Endothelial cell (in vitro differentiated cells): ENCODE measurements at regions not wholly inside any gene's neighbourhood (a gene's known extent, or its start where the extent isn't known, plus 50 kb on each side); places are given as distances from the start of the nearest gene placed in this dataset.

Experiments
- DNase-seq: peaks from one replicate; pipeline ENCODE4 v3.0.0; 2021; ENCODE audit warnings: low spot score
- H3K27ac Mint-ChIP-seq: one replicate; pipeline ENCODE4 v1.8.0; 2021; ENCODE audit warnings: mixed read lengths, inconsistent platforms; ENCODE audit not compliant: unreplicated experiment
- H3K27me3 Mint-ChIP-seq: one replicate; pipeline ENCODE4 v1.8.0; 2021; ENCODE audit warnings: mild to moderate bottlenecking, moderate library complexity, mixed read lengths, inconsistent platforms; ENCODE audit not compliant: unreplicated experiment
- H3K36me3 Mint-ChIP-seq: one replicate; pipeline ENCODE4 v1.8.0; 2021; ENCODE audit warnings: mild to moderate bottlenecking, low read depth, mixed read lengths, inconsistent platforms; ENCODE audit not compliant: unreplicated experiment
- H3K4me1 Mint-ChIP-seq: one replicate; pipeline ENCODE4 v1.8.0; 2021; ENCODE audit warnings: mild to moderate bottlenecking, mixed read lengths, inconsistent platforms; ENCODE audit not compliant: unreplicated experiment
- H3K4me3 Mint-ChIP-seq: one replicate; pipeline ENCODE4 v1.8.0; 2021; ENCODE audit warnings: mild to moderate bottlenecking, mixed read lengths, inconsistent platforms; ENCODE audit not compliant: unreplicated experiment
- H3K9me3 Mint-ChIP-seq: one replicate; pipeline ENCODE4 v1.8.0; 2021; ENCODE audit warnings: mixed read lengths, inconsistent platforms; ENCODE audit not compliant: unreplicated experiment
- CTCF ChIP-seq: fragments of 200-600 bp; sonication (generic); IDR thresholded peaks from one replicate; pipeline ENCODE4 v1.5.0; 2021; ENCODE audit warnings: antibody characterized with exemption; ENCODE audit not compliant: unreplicated experiment

DNA sequence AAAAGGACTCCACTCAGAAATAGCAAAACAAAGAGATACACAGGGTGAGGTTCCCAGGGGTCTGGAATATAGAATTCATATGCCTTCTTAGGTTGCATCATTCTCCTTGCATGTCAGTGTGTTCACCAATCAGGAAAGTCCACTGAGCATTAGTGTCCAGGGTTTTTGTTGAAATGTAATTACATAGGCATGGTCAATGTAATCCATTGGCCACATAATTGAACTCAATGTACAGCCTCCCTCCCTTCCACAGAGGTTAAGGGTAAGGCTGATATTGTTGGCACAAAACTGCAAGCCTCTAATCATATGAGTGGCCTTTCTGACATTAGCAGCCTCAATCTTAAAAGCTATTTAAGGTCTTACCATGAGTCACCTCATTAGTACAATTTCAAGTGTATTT lies 736.1 kb upstream of the VSTM2A start:
- no peak overlapping the region for H3K4me3 Mint-ChIP-seq
- TF ChIP-seq CTCF: no peak
- DNase-seq: no peak
- H3K27me3 Mint-ChIP-seq: no peaks in the 10 kb centered on the region
- no peak overlapping the region for H3K27ac Mint-ChIP-seq
- no peaks in the 10 kb centered on the region for H3K4me1 Mint-ChIP-seq
- H3K36me3 Mint-ChIP-seq: no peaks in the 10 kb centered on the region
- H3K9me3 Mint-ChIP-seq: no peaks in the 10 kb centered on the region

DNA sequence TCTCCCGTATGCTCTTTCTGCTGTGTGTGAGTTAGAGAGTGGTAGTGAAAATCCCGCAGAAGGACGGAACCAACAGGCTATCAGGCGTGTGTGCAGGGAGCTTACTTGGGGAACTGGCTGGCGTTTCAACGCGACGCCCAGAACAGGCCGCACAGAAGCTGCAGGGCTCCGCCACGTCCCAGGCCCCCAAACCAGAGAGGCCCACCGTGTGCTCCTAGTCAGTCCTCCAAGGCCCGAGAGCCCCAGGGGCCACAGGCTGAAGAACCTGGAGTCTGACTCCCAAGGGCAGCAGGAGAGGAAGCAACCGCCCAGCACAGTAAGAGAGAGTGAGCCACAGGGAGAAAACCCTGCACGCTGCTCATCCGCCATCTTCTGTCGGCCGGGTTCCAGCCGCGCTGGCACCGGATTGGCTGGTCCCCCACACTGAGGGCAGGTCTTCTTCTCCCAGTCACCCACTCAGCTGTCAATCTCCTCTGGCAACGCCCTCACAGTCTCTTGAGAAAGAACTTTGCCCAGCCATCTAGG lies 730.6 kb upstream of the VSTM2A start:
- H3K4me1 Mint-ChIP-seq: peaks cover 2% of the 10 kb centered on the region
- no peaks in the 10 kb centered on the region for H3K36me3 Mint-ChIP-seq
- no peaks in the 10 kb centered on the region for H3K9me3 Mint-ChIP-seq
- no peak for DNase-seq
- H3K27me3 Mint-ChIP-seq: no peaks in the 10 kb centered on the region
- no peak for TF ChIP-seq CTCF
- H3K4me3 Mint-ChIP-seq: no peak overlapping the region
- H3K27ac Mint-ChIP-seq: no peak overlapping the region

DNA sequence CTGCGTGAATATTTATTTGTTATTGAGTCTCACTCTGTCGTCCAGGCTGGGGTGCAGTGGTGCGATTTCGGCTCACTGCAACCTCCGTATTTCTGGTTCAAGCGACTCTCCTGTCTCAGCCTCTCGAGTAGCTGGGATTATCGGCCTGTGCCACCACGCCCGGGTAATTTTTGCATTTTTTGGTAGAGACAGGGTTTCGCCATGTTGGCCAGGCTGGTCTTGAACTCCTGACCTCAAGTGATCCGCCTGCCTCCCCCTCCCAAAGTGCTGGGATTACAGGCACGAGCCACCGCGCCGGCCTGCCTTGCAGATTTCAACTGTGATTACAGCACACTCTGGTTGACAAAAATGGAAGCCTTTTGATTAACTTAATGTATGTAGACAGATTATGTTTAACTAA lies 730.0 kb upstream of the VSTM2A start:
- peaks cover 2% of the 10 kb centered on the region for H3K4me1 Mint-ChIP-seq
- DNase-seq: no peak
- no peak overlapping the region for H3K27ac Mint-ChIP-seq
- no peak for TF ChIP-seq CTCF
- H3K36me3 Mint-ChIP-seq: no peaks in the 10 kb centered on the region
- no peaks in the 10 kb centered on the region for H3K9me3 Mint-ChIP-seq
- no peaks in the 10 kb centered on the region for H3K27me3 Mint-ChIP-seq
- H3K4me3 Mint-ChIP-seq: no peak overlapping the region

DNA sequence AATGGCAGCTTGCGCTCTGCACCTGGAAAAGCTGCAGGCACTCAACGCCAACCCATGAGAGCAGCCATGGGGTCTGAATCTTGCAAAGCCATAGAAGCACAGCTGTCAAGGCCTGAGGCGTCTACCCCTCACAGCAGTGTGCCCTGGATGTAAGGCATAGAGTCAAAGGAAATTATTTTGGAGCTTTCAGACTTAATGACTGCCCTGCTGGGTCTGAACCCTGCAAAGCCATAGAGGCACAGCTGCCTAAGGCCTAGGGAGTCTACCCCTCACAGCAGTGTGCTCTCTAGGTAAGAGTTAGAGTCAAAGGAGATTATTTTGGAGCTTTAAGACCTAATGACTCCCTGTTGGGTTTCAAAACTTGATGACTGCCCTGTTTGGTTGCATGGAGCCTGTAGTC lies 706.9 kb upstream of the VSTM2A start:
- no peak for TF ChIP-seq CTCF
- Mint-ChIP-seq H3K4me1 (no peaks in the 10 kb centered on the region), H3K4me3 (no peak overlapping the region), H3K27me3 (no peaks in the 10 kb centered on the region), H3K9me3 (no peaks in the 10 kb centered on the region), H3K27ac (no peak overlapping the region), H3K36me3 (no peaks in the 10 kb centered on the region)
- no peak for DNase-seq

DNA sequence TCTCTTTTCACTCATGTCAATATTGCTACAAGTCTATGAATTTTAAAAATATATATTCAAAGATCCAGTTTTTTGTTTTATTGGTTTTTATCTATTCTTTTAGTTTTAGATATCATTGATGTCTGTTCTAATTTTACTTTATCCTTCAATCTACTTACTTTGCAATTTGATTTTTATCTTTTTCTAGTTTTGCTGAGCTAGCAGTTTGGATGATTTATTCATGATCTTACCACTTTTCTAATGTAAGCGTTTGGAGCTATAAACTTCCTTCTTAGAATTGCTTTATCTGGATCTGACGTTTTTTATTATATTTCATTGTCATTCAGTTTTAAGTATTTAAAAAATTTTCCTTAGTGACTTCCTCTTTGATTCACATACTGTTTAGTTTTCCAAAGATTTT lies 664.5 kb upstream of the VSTM2A start:
- no peak for TF ChIP-seq CTCF
- no peak overlapping the region for H3K4me3 Mint-ChIP-seq

More for the DNA sequence above, 664.5 kb upstream of the VSTM2A start:
- Mint-ChIP-seq H3K27me3 (no peaks in the 10 kb centered on the region), H3K9me3 (no peaks in the 10 kb centered on the region), H3K4me1 (no peaks in the 10 kb centered on the region), H3K27ac (no peak overlapping the region), H3K36me3 (no peaks in the 10 kb centered on the region)
- DNase-seq: no peak
